VCaP (cell line): ENCODE measurements at regions not wholly inside any gene's neighbourhood (a gene's known extent, or its start where the extent isn't known, plus 50 kb on each side); places are given as distances from the start of the nearest gene placed in this dataset.
A peak's percentile ranks its signal among the peaks of the same experiment; 100 is the strongest.

Source experiments
- H3K27ac ChIP-seq: fragments of 450-650 bp; 2 replicates; pipeline ENCODE4 v1.5.1; 2017
- CTCF ChIP-seq: fragments of 450-650 bp; conservative IDR thresholded peaks from 2 replicates; pipeline ENCODE4 v1.5.1; 2017; ENCODE audit warnings: mild to moderate bottlenecking, moderate library complexity

GRCh38 chr11:37109286-37109585 lies 511.2 kb upstream of the RAG2 start:
- H3K27ac ChIP-seq, result no peak overlapping the region
- TF ChIP-seq CTCF, result no peak

GRCh38 chr11:37108436-37109285 lies 510.6 kb upstream of the RAG2 start:
- H3K27ac ChIP-seq, result peak overlapping the region; percentile 25; the same call in 1 of the 2 replicates
- TF ChIP-seq CTCF, result no peak

GRCh38 chr11:37107831-37108230 lies 509.8 kb upstream of the RAG2 start:
- TF ChIP-seq CTCF, result no peak
- no peak overlapping the region for H3K27ac ChIP-seq

- H3K27ac ChIP-seq, result no peak overlapping the region
Measured at GRCh38 chr11:37107415-37107814, 509.4 kb upstream of the RAG2 start.

GRCh38 chr11:37105427-37105826 lies 507.4 kb upstream of the RAG2 start:
- TF ChIP-seq CTCF, result no peak
- no peak overlapping the region for H3K27ac ChIP-seq

More at GRCh38 chr11:37107415-37107814, 509.4 kb upstream of the RAG2 start:
- peak; percentile 49 for TF ChIP-seq CTCF

- H3K27ac ChIP-seq, result no peak overlapping the region
- TF ChIP-seq CTCF, result no peak
Measured at GRCh38 chr11:37104380-37104779, 506.3 kb upstream of the RAG2 start.

- H3K27ac ChIP-seq, result no peak overlapping the region
- no peak for TF ChIP-seq CTCF
Measured at GRCh38 chr11:37100008-37100407, 502.0 kb upstream of the RAG2 start.
